BLaER1 treated with 17β-estradiol and CSF1 and Interleukin-3, amounts not matched to agents 10 nM and 100 nM (cell line): ENCODE measurements at regions not wholly inside any gene's neighbourhood (a gene's known extent, or its start where the extent isn't known, plus 50 kb on each side); places are given as distances from the start of the nearest gene placed in this dataset.
"Not testable (repeated sequence)": the region's sequence is repeated elsewhere in the genome, so short reads cannot be mapped to it uniquely, and the experiment has no call there.

ENCODE experiments used
- H3K27ac ChIP-seq, 11 experiments: shearing (Covaris generic); formaldehyde crosslinking; 2 replicates each; pipeline ENCODE4 v1.8.1; 2022
- H3K27me3 ChIP-seq, 11 experiments: shearing (Covaris generic); formaldehyde crosslinking; 2 replicates each; pipeline ENCODE4 v1.8.1; 2022
- H3K36me3 ChIP-seq, 11 experiments: shearing (Covaris generic); formaldehyde crosslinking; 2 replicates each; pipeline ENCODE4 v1.8.1; 2022
- H3K4me1 ChIP-seq, 10 experiments: shearing (Covaris generic); formaldehyde crosslinking; 2 replicates each; pipeline ENCODE4 v1.8.1; 2022
- H3K4me2 ChIP-seq, 11 experiments: shearing (Covaris generic); formaldehyde crosslinking; 2 replicates each; pipeline ENCODE4 v1.8.1; 2022
- H3K4me3 ChIP-seq, 10 experiments: shearing (Covaris generic); formaldehyde crosslinking; 2 replicates each; pipeline ENCODE4 v1.8.1; 2022
- H3K9ac ChIP-seq, 11 experiments: shearing (Covaris generic); formaldehyde crosslinking; 2 replicates each; pipeline ENCODE4 v1.8.1; 2022
- H3K9me3 ChIP-seq, 11 experiments: shearing (Covaris generic); formaldehyde crosslinking; replicated peaks in 1 of 11; 2 replicates each; pipeline ENCODE4 v1.8.1; 2022
- H4K20me1 ChIP-seq, 11 experiments: shearing (Covaris generic); formaldehyde crosslinking; 2 replicates each; pipeline ENCODE4 v1.8.1; 2022
- Cebpa-rat ChIP-seq, 11 experiments: shearing (Covaris generic); IDR thresholded peaks; 2 replicates each; pipeline ENCODE4 v1.8.1; 2022

GRCh38 chrX:40973619-40974018, 111.6 kb upstream of the USP9X start:
- no peak overlapping the region for H3K4me3 ChIP-seq
- no peak overlapping the region for H3K27ac ChIP-seq
- H3K27me3 ChIP-seq, result peaks cover 0 to 24% (median 13%) of the 10 kb centered on the region in 11 experiments; a peak in 16 of 22 replicates
- no peak overlapping the region for H3K4me2 ChIP-seq
- H3K9ac ChIP-seq, result no peak overlapping the region
- peaks cover 19 to 32% (median 26%) of the 10 kb centered on the region in 11 experiments for H3K9me3 ChIP-seq
- TF ChIP-seq Cebpa-rat (IDR thresholded peaks at IDR 0.05), result no peak
- no peaks in the 10 kb centered on the region for H4K20me1 ChIP-seq
- no peaks in the 10 kb centered on the region for H3K36me3 ChIP-seq
- peaks cover 0 to 8% (median 0%) of the 10 kb centered on the region in 10 experiments; a peak in 2 of 20 replicates for H3K4me1 ChIP-seq

- Histone ChIP-seq H3K27ac (no peak overlapping the region), H3K36me3 (no peaks in the 10 kb centered on the region), H3K4me1 (peaks cover 0 to 8% (median 0%) of the 10 kb centered on the region in 10 experiments; a peak in 2 of 20 replicates), H3K9me3 (peaks cover 19 to 32% (median 25%) of the 10 kb centered on the region in 11 experiments), H3K4me2 (no peak overlapping the region), H3K4me3 (no peak overlapping the region), H3K27me3 (peaks cover 0 to 28% (median 13%) of the 10 kb centered on the region in 11 experiments; a peak in 15 of 22 replicates), H4K20me1 (no peaks in the 10 kb centered on the region), H3K9ac (no peak overlapping the region)
- no peak for TF ChIP-seq Cebpa-rat (IDR thresholded peaks at IDR 0.05)
These were observed 109.3 kb upstream of the USP9X start for GRCh38 chrX:40975951-40976350.

- no peak for TF ChIP-seq Cebpa-rat (IDR thresholded peaks at IDR 0.05)
These were observed 108.3 kb upstream of the USP9X start for GRCh38 chrX:40976981-40977380.

GRCh38 chrX:40984962-40985361, 100.3 kb upstream of the USP9X start:
- no peaks in the 10 kb centered on the region for H3K4me1 ChIP-seq
- no peaks in the 10 kb centered on the region for H4K20me1 ChIP-seq
- no peak overlapping the region for H3K9ac ChIP-seq
- H3K9me3 ChIP-seq, result peaks cover 6 to 14% (median 11%) of the 10 kb centered on the region in 11 experiments
- no peaks in the 10 kb centered on the region for H3K36me3 ChIP-seq
- peaks cover 0 to 16% (median 1%) of the 10 kb centered on the region in 11 experiments; a peak in 7 of 22 replicates for H3K27me3 ChIP-seq
- no peak overlapping the region for H3K4me3 ChIP-seq
- H3K4me2 ChIP-seq, result no peak overlapping the region
- no peak overlapping the region for H3K27ac ChIP-seq
- TF ChIP-seq Cebpa-rat (IDR thresholded peaks at IDR 0.05), result no peak

More at GRCh38 chrX:40976981-40977380, 108.3 kb upstream of the USP9X start:
- peaks cover 0 to 3% (median 0%) of the 10 kb centered on the region in 10 experiments; a peak in 2 of 20 replicates for H3K4me1 ChIP-seq
- no peaks in the 10 kb centered on the region for H3K36me3 ChIP-seq
- H3K27me3 ChIP-seq, result peaks cover 0 to 24% (median 9%) of the 10 kb centered on the region in 11 experiments; a peak in 15 of 22 replicates
- H3K9me3 ChIP-seq, result peaks cover 19 to 30% (median 23%) of the 10 kb centered on the region in 11 experiments
- H4K20me1 ChIP-seq, result no peaks in the 10 kb centered on the region
- no peak overlapping the region for H3K9ac ChIP-seq
- no peak overlapping the region for H3K27ac ChIP-seq
- H3K4me2 ChIP-seq, result no peak overlapping the region
- no peak overlapping the region for H3K4me3 ChIP-seq

- Histone ChIP-seq H3K4me3 (no peak overlapping the region), H4K20me1 (no peaks in the 10 kb centered on the region), H3K27me3 (peaks cover 0 to 15% (median 5%) of the 10 kb centered on the region in 11 experiments; a peak in 10 of 22 replicates), H3K36me3 (no peaks in the 10 kb centered on the region), H3K4me1 (no peaks in the 10 kb centered on the region), H3K4me2 (no peak overlapping the region), H3K27ac (no peak overlapping the region), H3K9me3 (peaks cover 10 to 22% (median 18%) of the 10 kb centered on the region in 11 experiments), H3K9ac (no peak overlapping the region)
- no peak for TF ChIP-seq Cebpa-rat (IDR thresholded peaks at IDR 0.05)
These were observed 97.8 kb upstream of the USP9X start for GRCh38 chrX:40987413-40987812.

GRCh38 chrX:40988100-40988499, 97.1 kb upstream of the USP9X start:
- TF ChIP-seq Cebpa-rat (IDR thresholded peaks at IDR 0.05), result no peak
- Histone ChIP-seq H3K9ac (no peak overlapping the region), H3K9me3 (peaks cover 10 to 22% (median 18%) of the 10 kb centered on the region in 11 experiments)

GRCh38 chrX:40993395-40993794, 91.8 kb upstream of the USP9X start:
- H3K4me1 ChIP-seq, result peaks cover 0 to 26% (median 13%) of the 10 kb centered on the region in 10 experiments; a peak in 12 of 20 replicates
- not testable (repeated sequence) for H3K4me3 ChIP-seq, H3K4me2 ChIP-seq, H3K27ac ChIP-seq, H3K9ac ChIP-seq, H3K36me3 ChIP-seq, H4K20me1 ChIP-seq
- H3K9me3 ChIP-seq, result peaks cover 10 to 24% (median 18%) of the 10 kb centered on the region in 11 experiments
- peaks cover 4 to 39% (median 23%) of the 10 kb centered on the region in 11 experiments; a peak in 15 of 22 replicates for H3K27me3 ChIP-seq

More at GRCh38 chrX:40988100-40988499, 97.1 kb upstream of the USP9X start:
- H3K4me2 ChIP-seq, result no peak overlapping the region
- H3K4me1 ChIP-seq, result no peaks in the 10 kb centered on the region
- H3K27ac ChIP-seq, result no peak overlapping the region
- no peaks in the 10 kb centered on the region for H3K36me3 ChIP-seq
- H4K20me1 ChIP-seq, result no peaks in the 10 kb centered on the region
- H3K27me3 ChIP-seq, result peaks cover 0 to 15% (median 4%) of the 10 kb centered on the region in 11 experiments; a peak in 10 of 22 replicates
- H3K4me3 ChIP-seq, result no peak overlapping the region

GRCh38 chrX:40996886-40997530, 88.2 kb upstream of the USP9X start:
- Histone ChIP-seq H4K20me1 (no peaks in the 10 kb centered on the region), H3K4me2 (peak overlapping the region in 8 of 11 experiments; percentile 6 to 68 (median 41); a peak in 12 of 22 replicates), H3K36me3 (no peaks in the 10 kb centered on the region), H3K9ac (no peak overlapping the region; a peak in 1 of 22 replicates), H3K27me3 (peaks cover 4 to 43% (median 31%) of the 10 kb centered on the region in 11 experiments; a peak in 19 of 22 replicates), H3K4me3 (peak overlapping the region in 1 of 10 experiments; percentile 28; a peak in 1 of 20 replicates), H3K9me3 (peaks cover 0 to 4% (median 0%) of the 10 kb centered on the region in 11 experiments; a peak in 1 of 22 replicates), H3K27ac (peak overlapping the region in 9 of 11 experiments; percentile 46 to 61 (median 54); a peak in 14 of 22 replicates), H3K4me1 (peaks cover 0 to 26% (median 13%) of the 10 kb centered on the region in 10 experiments; a peak in 12 of 20 replicates)
- TF ChIP-seq Cebpa-rat (IDR thresholded peaks at IDR 0.05), result peak in 3 of 11 experiments; percentile 25 to 64 (median 29); a peak in 5 of 22 replicates

GRCh38 chrX:40998123-40998522, 87.1 kb upstream of the USP9X start:
- no peak overlapping the region for H3K4me3 ChIP-seq
- H3K9ac ChIP-seq, result no peak overlapping the region
- H3K27me3 ChIP-seq, result peaks cover 14 to 52% (median 42%) of the 10 kb centered on the region in 11 experiments; a peak in 21 of 22 replicates
- peaks cover 0 to 4% (median 0%) of the 10 kb centered on the region in 11 experiments; a peak in 1 of 22 replicates for H3K9me3 ChIP-seq
- H3K4me2 ChIP-seq, result no peak overlapping the region
- H3K4me1 ChIP-seq, result peaks cover 0 to 26% (median 13%) of the 10 kb centered on the region in 10 experiments; a peak in 12 of 20 replicates
- no peak overlapping the region for H3K27ac ChIP-seq
- H4K20me1 ChIP-seq, result no peaks in the 10 kb centered on the region
- TF ChIP-seq Cebpa-rat (IDR thresholded peaks at IDR 0.05), result no peak
- no peaks in the 10 kb centered on the region for H3K36me3 ChIP-seq
